Activated B cell treated with CpG ODN at 0.5 μM for 24 hours (primary cell): ENCODE measurements at regions not wholly inside any gene's neighbourhood (a gene's known extent, or its start where the extent isn't known, plus 50 kb on each side); places are given as distances from the start of the nearest gene placed in this dataset.

Source experiments
- ATAC-seq: fragments of 200-7000 bp; cut with Tn5 transposase; one replicate; pipeline ENCODE4 v1.10.0; 2021; ENCODE audit warnings: low read depth, mild to moderate bottlenecking, moderate library complexity
- CTCF ChIA-PET: fragments of 350-600 bp; sonication (Branson Sonifier 250); formaldehyde crosslinking; loops from one replicate; lab custom pipeline; 2021; ENCODE audit warnings: antibody characterized with exemption; lab: Charles Lee
- POLR2A ChIA-PET: fragments of 350-600 bp; sonication (Branson Sonifier 250); formaldehyde crosslinking; loops from one replicate; lab custom pipeline; 2021; ENCODE audit warnings: antibody characterized with exemption; lab: Charles Lee
- DNase-seq: peaks from one replicate; pipeline ENCODE4 v3.0.0; 2022
- H3K27ac Mint-ChIP-seq: one replicate; pipeline ENCODE4 v1.8.0; 2020; ENCODE audit warnings: mixed read lengths
- H3K27me3 Mint-ChIP-seq: one replicate; pipeline ENCODE4 v1.8.0; 2021; ENCODE audit warnings: mixed read lengths
- H3K36me3 Mint-ChIP-seq: one replicate; pipeline ENCODE4 v1.8.0; 2021; ENCODE audit warnings: low read depth, mixed read lengths
- H3K4me1 Mint-ChIP-seq: one replicate; pipeline ENCODE4 v1.8.0; 2021; ENCODE audit warnings: mixed read lengths
- H3K4me3 Mint-ChIP-seq: one replicate; pipeline ENCODE4 v1.8.0; 2020; ENCODE audit warnings: mild to moderate bottlenecking, mixed read lengths
- H3K9me3 Mint-ChIP-seq: one replicate; pipeline ENCODE4 v1.8.0; 2020; ENCODE audit warnings: mixed read lengths
- intact Hi-C: fragments of 100-400 bp; cut with micrococcal nuclease; formaldehyde crosslinking; loops from one replicate; pipeline ENCODE4 v1.15.1; 2024
- TF ChIP-seq, protein P1 (sequence below): fragments of 200-600 bp; IDR thresholded peaks from one replicate; pipeline ENCODE4 v1.8.0; 2022; ENCODE audit warnings: antibody characterized with exemption, mild to moderate bottlenecking

DNA sequence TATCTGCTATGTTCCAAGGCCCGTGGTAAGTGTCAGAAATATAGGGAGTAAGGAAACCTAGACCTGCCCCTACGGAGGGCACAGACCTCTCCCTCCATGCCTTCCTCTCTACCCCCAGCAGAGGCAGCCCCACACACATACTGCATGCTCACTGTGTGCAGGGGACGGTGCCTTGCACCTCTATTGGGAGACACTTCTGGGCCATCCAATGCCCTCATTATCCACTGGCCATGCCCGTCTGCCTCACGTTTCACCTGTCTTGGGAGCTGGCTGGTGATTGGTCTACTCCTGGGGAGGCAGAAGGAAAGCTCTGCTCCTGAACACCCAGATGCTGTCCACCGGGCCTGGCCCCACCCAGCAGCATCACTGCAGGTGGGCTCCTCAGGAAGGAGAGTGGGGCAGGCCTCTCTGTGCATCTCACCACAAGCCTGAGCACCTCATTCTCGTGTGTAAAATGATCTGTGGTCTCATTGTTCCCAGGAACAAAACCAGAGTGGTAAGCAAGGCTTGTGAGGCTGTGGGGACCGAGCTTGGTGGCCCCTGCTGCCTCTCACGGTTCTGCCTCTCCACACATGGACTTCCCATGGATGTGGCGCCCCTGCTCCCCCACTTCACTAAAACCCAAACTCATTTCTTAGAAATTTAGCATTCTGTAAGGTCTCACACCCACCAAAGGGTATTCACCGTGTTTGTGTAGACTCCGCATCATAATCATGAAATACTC is 312.5 kb upstream of the HS6ST1 start:
- intact Hi-C loops, result no loop called here
- POLR2A ChIA-PET, result no interaction called here
- ATAC-seq (no peak), DNase-seq (no peak)
- TF ChIP-seq, protein P1, sequence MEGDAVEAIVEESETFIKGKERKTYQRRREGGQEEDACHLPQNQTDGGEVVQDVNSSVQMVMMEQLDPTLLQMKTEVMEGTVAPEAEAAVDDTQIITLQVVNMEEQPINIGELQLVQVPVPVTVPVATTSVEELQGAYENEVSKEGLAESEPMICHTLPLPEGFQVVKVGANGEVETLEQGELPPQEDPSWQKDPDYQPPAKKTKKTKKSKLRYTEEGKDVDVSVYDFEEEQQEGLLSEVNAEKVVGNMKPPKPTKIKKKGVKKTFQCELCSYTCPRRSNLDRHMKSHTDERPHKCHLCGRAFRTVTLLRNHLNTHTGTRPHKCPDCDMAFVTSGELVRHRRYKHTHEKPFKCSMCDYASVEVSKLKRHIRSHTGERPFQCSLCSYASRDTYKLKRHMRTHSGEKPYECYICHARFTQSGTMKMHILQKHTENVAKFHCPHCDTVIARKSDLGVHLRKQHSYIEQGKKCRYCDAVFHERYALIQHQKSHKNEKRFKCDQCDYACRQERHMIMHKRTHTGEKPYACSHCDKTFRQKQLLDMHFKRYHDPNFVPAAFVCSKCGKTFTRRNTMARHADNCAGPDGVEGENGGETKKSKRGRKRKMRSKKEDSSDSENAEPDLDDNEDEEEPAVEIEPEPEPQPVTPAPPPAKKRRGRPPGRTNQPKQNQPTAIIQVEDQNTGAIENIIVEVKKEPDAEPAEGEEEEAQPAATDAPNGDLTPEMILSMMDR, result no peak
- Mint-ChIP-seq H3K9me3 (no peaks in the 10 kb centered on the region), H3K27me3 (peaks cover 1% of the 10 kb centered on the region), H3K4me3 (no peak overlapping the region), H3K27ac (no peak overlapping the region), H3K36me3 (no peaks in the 10 kb centered on the region), H3K4me1 (no peaks in the 10 kb centered on the region)
- CTCF ChIA-PET, result no interaction called here

DNA sequence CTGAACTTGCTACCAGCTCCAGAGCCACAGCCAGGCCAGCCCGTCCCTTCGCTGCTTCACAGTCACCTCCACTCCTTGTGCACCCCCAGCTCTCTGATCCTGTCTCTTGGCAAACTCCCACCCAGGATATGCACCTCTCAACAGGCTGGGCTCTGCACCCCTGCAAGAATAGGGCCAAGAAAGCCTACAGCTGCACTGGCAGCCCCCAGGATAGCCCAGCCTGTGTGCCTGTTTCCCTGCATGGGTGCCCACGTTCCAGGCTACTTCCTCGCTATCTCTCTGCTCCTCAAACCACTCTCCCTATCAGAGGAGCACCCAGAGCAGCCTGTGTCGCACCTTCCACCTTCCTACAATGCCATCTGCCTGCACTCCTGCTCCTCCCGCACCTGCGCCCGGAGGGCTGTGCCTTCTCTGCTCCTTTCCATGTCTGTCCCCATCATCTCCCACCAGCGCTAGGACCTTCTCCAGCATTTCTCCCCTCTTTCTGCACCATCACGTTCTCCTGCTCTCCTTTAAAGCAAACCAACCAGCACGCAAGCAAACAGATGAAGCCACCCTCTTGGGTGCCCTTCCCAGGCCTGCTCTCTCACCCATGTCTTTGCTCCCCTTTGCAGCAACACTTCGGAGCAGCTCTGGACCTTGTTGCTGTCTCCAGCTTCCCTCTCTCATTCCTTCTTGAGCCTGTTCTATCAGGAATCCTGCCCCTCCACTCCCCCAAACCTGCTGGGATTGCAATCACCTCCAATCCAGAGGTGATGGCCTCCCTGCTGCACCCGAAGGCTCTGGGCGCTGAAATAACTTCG is 313.2 kb upstream of the HS6ST1 start:
- TF ChIP-seq, protein P1, result no peak
- H3K4me3 Mint-ChIP-seq, result no peak overlapping the region
- H3K4me1 Mint-ChIP-seq, result no peaks in the 10 kb centered on the region
- POLR2A ChIA-PET, result no interaction called here
- H3K27me3 Mint-ChIP-seq, result peaks cover 1% of the 10 kb centered on the region
- no peak overlapping the region for H3K27ac Mint-ChIP-seq
- CTCF ChIA-PET, result no interaction called here
- no peaks in the 10 kb centered on the region for H3K9me3 Mint-ChIP-seq
- intact Hi-C loops, result no loop called here
- no peaks in the 10 kb centered on the region for H3K36me3 Mint-ChIP-seq
- no peak for DNase-seq
- ATAC-seq, result no peak

DNA sequence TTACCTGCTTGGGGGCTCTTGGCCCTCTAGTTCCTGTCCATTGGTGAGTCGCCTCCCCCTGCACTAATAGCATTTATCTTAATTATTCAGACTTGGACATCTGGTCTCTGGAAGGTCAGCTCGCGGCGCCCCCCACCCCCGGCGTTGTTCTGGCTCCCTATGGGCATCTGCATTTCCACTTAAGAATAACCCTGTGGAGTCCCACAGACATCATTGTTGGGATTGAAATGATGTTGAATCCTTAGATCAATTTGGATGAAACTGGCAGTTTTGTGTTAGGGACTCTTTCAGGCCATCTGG is 313.8 kb upstream of the HS6ST1 start:
- Mint-ChIP-seq H3K36me3 (no peaks in the 10 kb centered on the region), H3K27me3 (peaks cover 1% of the 10 kb centered on the region), H3K4me1 (no peaks in the 10 kb centered on the region), H3K27ac (no peak overlapping the region), H3K9me3 (no peaks in the 10 kb centered on the region), H3K4me3 (no peak overlapping the region)
- TF ChIP-seq, protein P1, result no peak
- ATAC-seq (no peak), DNase-seq (no peak)
- intact Hi-C loops, result no loop called here
- POLR2A ChIA-PET, result no interaction called here
- CTCF ChIA-PET, result no interaction called here

DNA sequence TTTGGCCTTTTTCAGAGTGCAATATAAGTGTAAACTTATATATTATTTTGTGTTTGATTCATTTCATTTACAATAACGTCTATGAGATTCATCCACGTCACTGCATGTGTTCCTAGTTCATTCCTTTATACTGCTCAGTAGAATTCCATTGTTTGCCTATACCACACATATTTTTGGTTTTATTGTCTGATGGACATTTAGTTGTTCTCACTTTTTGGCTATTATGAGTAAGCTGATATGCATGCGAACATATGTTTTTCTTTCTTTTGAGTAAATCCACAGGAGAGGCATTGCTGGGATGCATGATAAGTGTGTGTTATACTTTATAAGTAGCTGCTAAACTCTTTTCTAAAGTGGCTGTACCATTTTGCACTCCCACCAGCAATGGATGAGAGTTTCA is 314.8 kb upstream of the HS6ST1 start:
- Mint-ChIP-seq H3K27me3 (peaks cover 1% of the 10 kb centered on the region), H3K36me3 (no peaks in the 10 kb centered on the region), H3K27ac (no peak overlapping the region), H3K9me3 (no peaks in the 10 kb centered on the region), H3K4me3 (no peak overlapping the region), H3K4me1 (no peaks in the 10 kb centered on the region)
- no peak for DNase-seq
- TF ChIP-seq, protein P1, result no peak
- POLR2A ChIA-PET, result no interaction called here
- ATAC-seq, result no peak
- intact Hi-C loops, result no loop called here
- CTCF ChIA-PET, result no interaction called here

DNA sequence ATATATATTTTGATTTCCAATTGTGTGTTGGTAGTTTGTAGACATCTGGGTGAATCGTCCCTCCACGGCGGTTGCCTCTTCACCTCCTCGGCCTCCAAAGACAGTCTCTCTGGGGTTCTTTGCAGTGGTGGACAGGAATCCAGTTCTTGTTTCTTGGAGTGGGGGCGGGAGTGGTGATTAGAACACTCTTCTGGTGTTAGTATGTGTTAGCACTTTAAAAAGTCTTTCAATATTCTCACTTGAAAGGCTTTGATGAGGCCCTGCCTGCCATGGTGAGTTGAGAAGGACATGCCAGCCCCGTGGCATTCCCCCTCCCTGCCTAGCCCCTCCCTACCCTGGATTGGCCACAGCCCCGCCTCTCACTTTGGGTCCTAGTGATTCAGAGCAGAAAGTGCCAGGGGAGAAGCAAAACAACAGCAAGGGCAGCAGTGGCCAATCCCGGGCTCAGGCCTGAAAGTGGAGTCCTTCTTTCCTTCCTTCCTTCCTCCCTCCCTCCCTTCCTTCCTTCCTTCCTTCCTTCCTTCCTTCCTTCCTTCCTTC is 316.8 kb upstream of the HS6ST1 start:
- ChIA-PET POLR2A (no interaction called here), CTCF (no interaction called here)
- Mint-ChIP-seq H3K27me3 (peaks cover 1% of the 10 kb centered on the region), H3K36me3 (no peaks in the 10 kb centered on the region), H3K27ac (no peak overlapping the region), H3K4me3 (no peak overlapping the region), H3K9me3 (no peaks in the 10 kb centered on the region), H3K4me1 (no peaks in the 10 kb centered on the region)
- TF ChIP-seq, protein P1, result no peak
- intact Hi-C loops, result no loop called here
- ATAC-seq (no peak), DNase-seq (no peak)
